ENCODE measurements at regions not wholly inside any gene's neighbourhood (a gene's known extent, or its start where the extent isn't known, plus 50 kb on each side); places are given as distances from the start of the nearest gene placed in this dataset.
A peak's percentile ranks its signal among the peaks of the same experiment; 100 is the strongest.

DNA sequence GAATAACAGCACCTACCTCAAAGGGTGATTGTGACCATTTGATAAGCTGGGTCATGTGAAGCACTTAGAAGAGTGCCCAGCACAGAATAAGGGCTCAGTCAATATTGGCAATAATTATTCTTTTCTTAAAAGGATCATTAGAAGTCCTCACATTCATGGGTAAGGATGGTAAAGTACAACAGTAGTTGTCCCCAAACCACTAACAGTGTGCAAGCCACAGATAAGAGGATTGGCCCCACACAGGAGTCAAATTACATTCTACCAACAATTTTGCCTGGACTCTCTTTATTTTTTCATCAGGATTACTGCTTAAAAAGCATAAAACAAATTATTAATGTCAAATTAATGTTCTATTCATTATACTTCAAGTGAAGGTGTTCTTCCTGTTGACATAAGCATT is 271.5 kb upstream of the PDGFD start:
- no peak for ATAC-seq (replicated peaks in 6 of 8)
- in situ Hi-C loops (cut with MboI; ENCODE audit: low pct_unique_long_range_greater_than_20kb in 2 of 9, low sequenced_read_pairs in 9 of 9, unreplicated experiment in 9 of 9), result no loop called here
- Histone ChIP-seq H3K4me1 (replicated peaks in 1 of 2) (peaks cover 0 to 19% of the 10 kb centered on the region in 2 donors), H3K4me3 (no peak overlapping the region), H3K27ac (no peak overlapping the region)

DNA sequence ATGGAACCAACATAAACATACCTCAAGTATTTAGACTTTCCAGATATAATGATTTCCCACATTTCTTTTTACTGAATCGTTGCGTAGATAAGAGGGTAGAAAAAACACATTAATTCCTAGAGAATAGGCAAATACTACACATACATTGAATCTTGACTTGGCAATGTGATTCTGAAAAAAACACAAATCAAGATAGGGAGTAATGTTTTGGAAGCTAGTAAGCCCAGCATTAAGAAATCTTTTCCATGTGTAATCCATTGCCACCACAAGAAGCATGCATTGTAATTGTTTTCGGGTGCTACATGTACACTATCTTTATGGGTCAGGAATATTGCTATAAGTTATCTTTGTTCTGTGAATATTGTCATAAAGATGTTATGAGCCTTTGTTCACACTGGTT is 269.8 kb upstream of the PDGFD start:
- ATAC-seq (replicated peaks in 6 of 8), result no peak
- 66 to 100% (median 86%) methylated on average over 2 to 3 of the region's 3 CpGs for WGBS, 10 experiments
- Histone ChIP-seq H3K27ac (no peak overlapping the region), H3K4me1 (replicated peaks in 1 of 2) (peaks cover 0 to 19% of the 10 kb centered on the region in 2 donors), H3K4me3 (no peak overlapping the region)
- in situ Hi-C loops (cut with MboI; ENCODE audit: low pct_unique_long_range_greater_than_20kb in 2 of 9, low sequenced_read_pairs in 9 of 9, unreplicated experiment in 9 of 9), result no loop called here

DNA sequence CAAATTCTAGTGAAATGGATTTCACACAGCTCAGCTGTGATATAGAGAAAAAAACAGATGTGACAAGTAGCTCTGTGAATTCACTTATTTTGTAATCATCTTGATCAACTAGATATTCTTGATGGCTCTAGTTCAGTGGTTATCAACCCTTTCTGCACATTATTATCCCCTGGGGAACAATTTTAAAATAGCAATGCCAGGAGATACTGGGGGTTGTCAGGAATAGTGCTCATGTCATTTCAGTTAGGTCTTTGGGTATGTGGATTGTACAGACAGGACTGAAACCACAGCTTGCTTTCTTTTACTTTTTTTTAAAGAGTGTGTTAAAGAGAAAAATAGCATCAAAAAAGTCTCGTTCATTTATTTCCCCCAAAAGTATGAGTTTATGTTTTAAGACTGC is 269.0 kb upstream of the PDGFD start:
- H3K4me1 ChIP-seq (replicated peaks in 1 of 2), result peaks cover 0 to 19% of the 10 kb centered on the region in 2 donors
- H3K4me3 ChIP-seq, result no peak overlapping the region
- 22 to 86% (median 56%) methylated on average over 1 of the region's 1 CpG; no CpG with 5 or more reads in 1 of the 10 experiments for WGBS, 10 experiments
- ATAC-seq (replicated peaks in 6 of 8), result peak in 5 of 8 experiments; percentile 21 to 88 (median 85)
- in situ Hi-C loops (cut with MboI; ENCODE audit: low pct_unique_long_range_greater_than_20kb in 2 of 9, low sequenced_read_pairs in 9 of 9, unreplicated experiment in 9 of 9), result no loop called here
- H3K27ac ChIP-seq, result no peak overlapping the region

DNA sequence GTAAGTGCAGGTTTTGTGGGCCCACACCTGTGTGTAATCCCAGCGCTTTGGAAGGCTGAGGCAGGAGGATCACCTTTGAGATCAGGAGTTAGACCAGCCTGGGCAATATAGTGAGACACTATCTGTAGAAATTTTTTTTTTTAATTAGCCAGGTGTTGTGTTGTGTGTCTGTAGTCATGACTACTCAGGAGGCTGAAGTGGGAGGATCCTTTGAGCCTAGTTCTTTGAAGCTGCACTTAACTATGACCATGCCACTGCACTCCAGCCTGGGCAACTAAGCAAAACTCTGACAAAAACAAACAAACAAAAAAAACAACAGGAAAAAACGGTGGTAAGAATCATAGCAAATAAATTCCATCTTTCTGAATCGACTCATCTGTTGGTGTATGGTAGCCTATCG is 268.6 kb upstream of the PDGFD start:
- ATAC-seq (replicated peaks in 6 of 8), result peak in 3 of 8 experiments; percentile 24 to 41 (median 40)
- in situ Hi-C loops (cut with MboI; ENCODE audit: low pct_unique_long_range_greater_than_20kb in 2 of 9, low sequenced_read_pairs in 9 of 9, unreplicated experiment in 9 of 9), result no loop called here
- no peak overlapping the region for H3K27ac ChIP-seq
- H3K4me1 ChIP-seq (replicated peaks in 1 of 2), result peaks cover 0 to 19% of the 10 kb centered on the region in 2 donors
- H3K4me3 ChIP-seq, result no peak overlapping the region
- WGBS, 10 experiments, result 18 to 100% (median 70%) methylated on average over 1 to 4 of the region's 4 CpGs; no CpG with 5 or more reads in 1 of the 10 experiments

DNA sequence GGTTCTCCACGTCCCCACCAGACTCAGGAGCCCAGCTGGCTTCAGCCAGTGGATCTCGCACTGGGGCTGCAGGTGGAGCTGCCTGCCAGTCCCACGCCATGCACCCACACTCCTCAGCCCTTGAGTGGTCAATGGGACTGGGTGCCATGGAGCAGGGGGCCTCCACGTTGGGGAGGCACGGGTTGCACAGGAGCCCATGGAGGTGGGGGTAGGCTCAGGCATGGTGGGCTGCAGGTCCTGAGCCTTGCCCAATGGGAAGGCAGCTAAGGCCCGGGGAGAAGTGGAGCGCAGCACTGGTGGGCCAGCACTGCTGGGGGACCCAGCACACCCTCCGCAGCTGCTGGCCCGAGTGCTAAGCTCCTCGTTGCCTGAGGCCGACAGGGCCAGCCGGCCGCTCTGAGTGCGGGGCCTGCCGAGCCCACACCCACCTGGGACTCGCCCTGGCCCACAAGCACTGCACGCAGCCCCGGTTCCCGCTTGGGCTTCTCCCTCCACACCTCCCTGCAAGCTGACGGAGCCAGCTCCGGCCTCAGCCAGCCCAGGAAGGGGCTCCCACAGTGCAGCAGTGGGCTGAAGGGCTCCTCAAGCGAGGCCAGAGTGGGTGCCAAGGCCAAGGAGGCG is 258.5 kb upstream of the PDGFD start:
- in situ Hi-C loops (cut with MboI; ENCODE audit: low pct_unique_long_range_greater_than_20kb in 2 of 9, low sequenced_read_pairs in 9 of 9, unreplicated experiment in 9 of 9), result no loop called here
- no peak for ATAC-seq (replicated peaks in 6 of 8)
- H3K27ac ChIP-seq, result no peak overlapping the region
- no peaks in the 10 kb centered on the region for H3K4me1 ChIP-seq (replicated peaks in 1 of 2)
- WGBS, 10 experiments, result 20 to 81% (median 59%) methylated on average over 1 to 4 of the region's 23 CpGs; no CpG with 5 or more reads in 4 of the 10 experiments
- H3K4me3 ChIP-seq, result no peak overlapping the region

DNA sequence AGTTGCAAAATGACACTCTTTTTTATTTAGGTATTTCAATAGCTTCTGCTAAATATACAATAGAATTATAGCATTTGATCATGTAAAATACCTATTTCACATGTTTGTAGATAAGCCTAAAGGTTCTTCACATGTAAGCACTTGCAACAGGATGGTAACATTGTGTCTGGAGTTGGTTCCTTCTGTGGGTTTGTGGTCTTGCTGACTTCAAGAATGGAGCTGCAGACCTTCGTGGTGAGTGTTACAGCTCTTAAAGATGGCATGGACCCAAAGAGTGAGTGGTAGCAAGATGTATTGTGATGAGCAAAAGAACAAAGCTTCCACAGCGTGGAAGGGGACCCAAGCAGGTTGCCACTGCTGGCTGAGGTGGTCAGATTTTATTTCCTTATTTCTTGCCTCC is 246.4 kb upstream of the PDGFD start:
- Histone ChIP-seq H3K27ac (no peak overlapping the region), H3K4me1 (replicated peaks in 1 of 2) (no peaks in the 10 kb centered on the region), H3K4me3 (no peak overlapping the region)
- WGBS, 10 experiments, result 0 to 100% (median 76%) methylated on average over 1 to 2 of the region's 2 CpGs; no CpG with 5 or more reads in 2 of the 10 experiments
- ATAC-seq (replicated peaks in 6 of 8), result no peak
- in situ Hi-C loops (cut with MboI; ENCODE audit: low pct_unique_long_range_greater_than_20kb in 2 of 9, low sequenced_read_pairs in 9 of 9, unreplicated experiment in 9 of 9), result no loop called here

DNA sequence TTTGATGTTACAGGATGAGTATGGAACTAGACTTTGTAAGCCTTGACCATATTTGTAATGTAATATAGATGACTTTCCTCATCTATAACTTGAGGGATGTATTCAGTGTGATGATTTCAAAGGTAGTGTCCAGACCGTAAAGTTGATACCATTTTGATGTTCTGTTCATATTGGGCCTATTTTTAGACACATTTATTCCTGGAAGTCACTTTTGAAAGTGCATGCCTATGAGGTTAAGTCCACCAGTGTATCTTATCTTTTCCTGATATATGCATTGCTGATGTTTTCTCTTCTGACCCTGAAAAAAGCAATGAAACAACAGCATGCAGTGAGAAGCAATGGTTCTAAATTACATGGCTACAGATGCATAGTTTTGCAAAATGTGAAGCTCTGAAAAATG is 244.7 kb upstream of the PDGFD start:
- no peak for ATAC-seq (replicated peaks in 6 of 8)
- Histone ChIP-seq H3K4me3 (no peak overlapping the region), H3K27ac (no peak overlapping the region), H3K4me1 (replicated peaks in 1 of 2) (no peaks in the 10 kb centered on the region)
- in situ Hi-C loops (cut with MboI; ENCODE audit: low pct_unique_long_range_greater_than_20kb in 2 of 9, low sequenced_read_pairs in 9 of 9, unreplicated experiment in 9 of 9), result no loop called here
- 43 to 92% (median 75%) methylated on average over 1 of the region's 1 CpG; no CpG with 5 or more reads in 1 of the 10 experiments for WGBS, 10 experiments

DNA sequence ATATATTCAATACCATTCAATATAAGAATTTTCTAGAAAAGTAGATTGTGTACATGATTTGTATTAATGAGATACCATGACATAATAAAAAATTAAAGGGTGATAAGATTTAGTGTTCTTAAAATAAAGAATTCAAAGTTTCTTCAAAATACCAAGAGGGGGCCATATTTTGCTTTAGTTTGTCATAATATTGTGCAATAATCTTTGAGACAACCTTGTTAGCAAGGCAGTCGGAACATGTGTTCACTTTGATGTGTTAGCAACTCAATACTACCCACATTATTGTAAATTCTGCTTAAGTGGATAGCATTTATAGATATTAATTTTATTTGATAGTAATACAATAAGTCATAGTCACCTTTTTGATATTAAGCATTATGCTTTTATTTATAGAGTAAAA is 241.3 kb upstream of the PDGFD start:
- no peak overlapping the region for H3K4me3 ChIP-seq
- no peak for ATAC-seq (replicated peaks in 6 of 8)
- no peaks in the 10 kb centered on the region for H3K4me1 ChIP-seq (replicated peaks in 1 of 2)
- in situ Hi-C loops (cut with MboI; ENCODE audit: low pct_unique_long_range_greater_than_20kb in 2 of 9, low sequenced_read_pairs in 9 of 9, unreplicated experiment in 9 of 9), result no loop called here
- H3K27ac ChIP-seq, result no peak overlapping the region
- whole genome bisulfite sequencing, 10 experiments, result 0 to 100% (median 80%) methylated on average over 1 of the region's 1 CpG; no CpG with 5 or more reads in 3 of the 10 experiments

DNA sequence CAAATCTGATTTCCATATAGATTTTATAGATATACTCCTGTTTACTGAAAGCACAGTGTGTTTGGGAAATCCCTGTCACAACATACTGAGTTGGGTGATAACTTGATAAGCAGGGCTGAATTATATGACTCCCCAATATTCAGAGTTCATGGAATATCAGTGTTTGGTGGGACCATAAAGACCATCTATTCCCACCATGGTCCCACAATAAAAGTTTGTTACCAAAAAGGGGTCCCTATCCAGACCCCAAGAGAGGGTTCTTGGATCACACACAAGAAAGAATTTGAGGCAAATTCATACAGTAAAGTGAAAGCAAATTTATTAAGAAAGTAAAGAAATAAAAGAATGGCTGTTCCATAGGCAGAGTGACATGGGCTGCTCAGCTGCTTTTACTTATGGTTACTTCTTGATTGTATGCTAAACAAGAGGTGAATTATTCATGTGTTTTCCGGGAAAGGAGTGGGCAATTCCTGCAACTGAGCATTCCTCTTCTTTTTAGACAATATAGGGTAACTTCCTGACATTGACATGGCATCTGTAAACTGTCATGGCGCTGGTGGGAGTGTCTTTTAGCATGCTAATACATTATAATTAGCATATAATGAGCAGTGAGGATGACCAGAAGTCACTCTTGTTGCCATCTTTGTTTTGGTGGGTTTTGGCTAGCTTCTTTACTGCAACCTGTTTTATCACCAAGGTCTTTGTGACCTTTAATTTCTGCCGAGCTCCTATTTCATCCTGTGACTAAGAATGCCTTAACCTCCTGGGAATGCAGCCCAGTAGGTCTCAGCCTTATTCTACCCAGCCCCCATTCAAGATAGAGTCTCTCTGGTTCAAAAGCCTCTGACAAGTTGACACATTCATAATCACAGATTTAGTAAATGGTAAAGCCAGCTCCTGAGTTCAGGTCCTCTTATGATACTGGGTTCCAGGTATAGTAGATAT is 240.6 kb upstream of the PDGFD start:
- no peak overlapping the region for H3K27ac ChIP-seq
- 0 to 100% (median 74%) methylated on average over 1 to 3 of the region's 3 CpGs; no CpG with 5 or more reads in 1 of the 10 experiments for WGBS, 10 experiments
- peak in 3 of 8 experiments; percentile 31 to 65 (median 39) for ATAC-seq (replicated peaks in 6 of 8)

DNA sequence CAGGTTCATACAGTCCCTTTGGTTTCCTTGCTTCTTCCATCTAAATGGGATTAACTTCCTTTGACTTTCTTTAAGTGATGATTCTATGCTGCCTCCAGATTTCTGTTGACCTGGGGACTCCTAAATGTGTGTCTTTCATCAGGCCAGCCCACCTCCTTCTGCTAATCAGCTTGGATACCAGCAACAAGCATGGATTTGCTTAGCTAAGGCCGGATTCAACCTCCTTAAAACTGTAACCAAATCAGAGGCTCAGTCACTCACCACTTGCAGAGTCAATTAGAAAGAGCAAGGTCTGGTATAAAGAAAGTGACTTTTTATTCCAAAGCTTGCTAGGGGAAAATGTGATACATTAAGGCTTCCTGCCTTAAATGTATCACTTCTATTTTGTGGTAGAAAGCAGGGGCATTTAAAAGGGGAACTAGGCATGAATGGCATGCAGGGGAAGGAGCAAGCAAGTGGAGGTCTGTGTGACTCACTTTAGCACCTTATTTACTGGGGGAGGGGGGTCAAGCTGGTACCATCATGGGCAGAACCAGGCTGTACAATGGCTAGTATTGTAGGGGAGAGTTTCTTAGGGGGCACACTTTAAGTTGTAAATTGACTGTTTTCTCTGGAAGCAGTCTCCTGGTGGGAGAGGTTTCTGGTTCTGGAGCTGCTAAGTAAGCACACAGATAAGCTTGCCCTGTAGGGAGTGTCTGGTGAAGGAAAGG is 239.0 kb upstream of the PDGFD start:
- in situ Hi-C loops (cut with MboI; ENCODE audit: low pct_unique_long_range_greater_than_20kb in 2 of 9, low sequenced_read_pairs in 9 of 9, unreplicated experiment in 9 of 9), result no loop called here
- H3K4me3 ChIP-seq, result no peak overlapping the region
- H3K27ac ChIP-seq, result no peak overlapping the region
- 71 to 83% (median 80%) methylated on average over 1 of the region's 1 CpG; no CpG with 5 or more reads in 7 of the 10 experiments for WGBS, 10 experiments
- ATAC-seq (replicated peaks in 6 of 8), result no peak
- H3K4me1 ChIP-seq (replicated peaks in 1 of 2), result no peaks in the 10 kb centered on the region

More for the DNA sequence above, 240.6 kb upstream of the PDGFD start:
- in situ Hi-C loops (cut with MboI; ENCODE audit: low pct_unique_long_range_greater_than_20kb in 2 of 9, low sequenced_read_pairs in 9 of 9, unreplicated experiment in 9 of 9), result no loop called here
- Histone ChIP-seq H3K4me3 (no peak overlapping the region), H3K4me1 (replicated peaks in 1 of 2) (no peaks in the 10 kb centered on the region)

DNA sequence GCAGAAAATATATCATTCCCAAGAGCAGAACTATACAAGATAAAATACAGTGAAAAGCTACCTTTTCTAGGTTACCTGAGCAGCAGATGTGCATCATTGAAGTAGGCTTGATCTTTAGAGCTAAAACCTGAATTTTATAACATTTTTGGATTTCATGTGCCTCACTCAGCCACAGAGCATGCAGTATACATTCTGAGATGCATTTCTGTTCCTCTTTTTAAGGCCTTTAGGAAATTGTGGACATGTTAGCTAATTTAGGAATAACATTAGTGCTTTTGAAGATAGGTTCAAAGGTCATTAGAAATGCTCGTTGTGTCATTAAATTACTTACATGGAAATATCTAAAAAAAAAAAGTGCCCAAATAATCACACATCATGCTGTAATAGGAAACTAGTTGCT is 230.6 kb upstream of the PDGFD start:
- no peak overlapping the region for H3K4me3 ChIP-seq
- in situ Hi-C loops (cut with MboI; ENCODE audit: low pct_unique_long_range_greater_than_20kb in 2 of 9, low sequenced_read_pairs in 9 of 9, unreplicated experiment in 9 of 9), result no loop called here
- WGBS, 10 experiments, result 0 to 83% (median 67%) methylated on average over 1 of the region's 1 CpG; no CpG with 5 or more reads in 1 of the 10 experiments
- peaks cover 0 to 5% of the 10 kb centered on the region in 2 donors for H3K4me1 ChIP-seq (replicated peaks in 1 of 2)
- no peak for ATAC-seq (replicated peaks in 6 of 8)
- no peak overlapping the region for H3K27ac ChIP-seq

DNA sequence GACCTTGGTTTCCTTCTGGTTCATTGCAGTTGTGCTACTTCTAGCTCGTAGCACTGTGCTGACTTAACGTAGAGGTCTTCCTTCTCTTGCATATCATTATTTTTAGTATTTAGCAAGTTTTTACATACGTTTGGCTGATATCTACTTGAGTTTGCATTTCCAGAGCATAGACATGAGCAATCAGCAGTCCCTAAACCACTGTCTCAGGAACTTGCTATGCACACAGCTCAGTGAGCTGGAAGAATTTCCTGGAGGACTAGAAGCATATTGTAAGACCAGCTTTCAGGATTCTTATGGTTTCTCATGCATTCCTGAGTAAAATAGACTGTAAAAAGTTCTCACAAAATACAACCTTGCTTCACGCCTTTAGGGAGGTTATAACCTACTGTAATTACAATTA is 226.7 kb upstream of the PDGFD start:
- 0 to 83% (median 54%) methylated on average over 1 to 4 of the region's 4 CpGs for WGBS, 10 experiments
- peak in 5 of 8 experiments; percentile 19 to 70 (median 31) for ATAC-seq (replicated peaks in 6 of 8)
- Histone ChIP-seq H3K4me3 (no peak overlapping the region), H3K4me1 (replicated peaks in 1 of 2) (peaks cover 0 to 5% of the 10 kb centered on the region in 2 donors), H3K27ac (no peak overlapping the region)
- in situ Hi-C loops (cut with MboI; ENCODE audit: low pct_unique_long_range_greater_than_20kb in 2 of 9, low sequenced_read_pairs in 9 of 9, unreplicated experiment in 9 of 9), result no loop called here

DNA sequence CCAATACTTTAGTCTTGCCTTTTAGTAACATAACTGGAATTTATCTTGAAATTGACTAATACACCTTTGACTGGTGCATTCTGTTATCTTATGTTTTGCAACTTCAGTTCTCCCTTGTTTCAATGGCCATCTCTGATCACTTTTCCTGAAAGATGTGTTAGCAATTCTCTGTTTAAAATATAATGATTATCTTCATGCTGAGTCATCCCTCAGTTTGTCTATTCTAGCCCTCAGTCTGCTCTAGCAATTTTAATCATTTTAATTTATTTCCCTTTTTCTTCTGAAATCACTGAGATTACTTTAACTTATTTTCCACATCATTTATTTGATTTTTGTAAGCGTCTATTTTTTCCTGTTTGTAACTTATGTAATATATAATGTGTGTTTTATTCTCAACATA is 221.9 kb upstream of the PDGFD start:
- Histone ChIP-seq H3K27ac (no peak overlapping the region), H3K4me3 (no peak overlapping the region), H3K4me1 (replicated peaks in 1 of 2) (peaks cover 0 to 5% of the 10 kb centered on the region in 2 donors)
- in situ Hi-C loops (cut with MboI; ENCODE audit: low pct_unique_long_range_greater_than_20kb in 2 of 9, low sequenced_read_pairs in 9 of 9, unreplicated experiment in 9 of 9), result no loop called here
- WGBS, 10 experiments, result 0 to 96% (median 83%) methylated on average over 1 of the region's 1 CpG; no CpG with 5 or more reads in 1 of the 10 experiments
- no peak for ATAC-seq (replicated peaks in 6 of 8)

Measured in motor neuron (in vitro differentiated cells).